ENCODE measurements at regions not wholly inside any gene's neighbourhood (a gene's known extent, or its start where the extent isn't known, plus 50 kb on each side); places are given as distances from the start of the nearest gene placed in this dataset.
"Not testable (repeated sequence)": the region's sequence is repeated elsewhere in the genome, so short reads cannot be mapped to it uniquely, and the experiment has no call there.

GRCh38 chr17:70381916-70382315 is 212.6 kb downstream of the KCNJ2 start:
- 96 to 100% methylated on average over 7 to 15 of the region's 15 CpGs for WGBS, 2 experiments (ENCODE audit: extremely low coverage in 1 of 2, insufficient coverage in 1 of 2, insufficient read length in 1 of 2, insufficient replicate concordance in 2 of 2, low coverage in 1 of 2, low lambda C conversion rate in 2 of 2, missing lambda C conversion rate in 1 of 2)
- H2BK120ac ChIP-seq (replicated peaks; ENCODE audit: low read depth, low read length); H3K18ac ChIP-seq (ENCODE audit: extremely low read depth, low read length): not testable (repeated sequence)

More at GRCh38 chr17:70381916-70382315, 212.6 kb downstream of the KCNJ2 start:
- H3K4me1 ChIP-seq (replicated peaks in 1 of 4; ENCODE audit: control insufficient read depth in 3 of 4, insufficient read depth in 4 of 4, low read length in 3 of 4); H3K27me3 ChIP-seq (replicated peaks in 1 of 4; ENCODE audit: control insufficient read depth in 3 of 4, extremely low read depth in 1 of 4, insufficient read depth in 3 of 4, low read length in 3 of 4); H4K8ac ChIP-seq (ENCODE audit: extremely low read depth, insufficient read depth, low read length); H3K4me2 ChIP-seq (ENCODE audit: insufficient read depth in 1 of 2, low read depth in 2 of 2, low read length in 2 of 2); H2BK15ac ChIP-seq (ENCODE audit: low read length); DNase-seq (ENCODE audit: low read depth in 1 of 2, low spot score in 2 of 2); H2BK12ac ChIP-seq (ENCODE audit: low read depth, low read length); H3K79me1 ChIP-seq (ENCODE audit: low read depth, low read length); H3K9me3 ChIP-seq (ENCODE audit: insufficient read depth in 2 of 2, low read depth in 1 of 2, low read length in 1 of 2); H2AFZ ChIP-seq (ENCODE audit: low read length); FAIRE-seq; CTCF ChIA-PET (ENCODE audit: partially characterized antibody); H3K27ac ChIP-seq (ENCODE audit: low read depth, low read length); H3K14ac ChIP-seq (ENCODE audit: insufficient read length); H4K5ac ChIP-seq (ENCODE audit: insufficient read length, low read depth, low read length); H3K23me2 ChIP-seq (ENCODE audit: low read depth, low read length); H4K20me1 ChIP-seq (replicated peaks in 1 of 2; ENCODE audit: control insufficient read depth in 1 of 2, insufficient read depth in 2 of 2, low read length in 2 of 2); H3K79me2 ChIP-seq (ENCODE audit: control insufficient read depth in 1 of 2, insufficient read depth in 2 of 2, low read length in 2 of 2); H3K4ac ChIP-seq (replicated peaks; ENCODE audit: insufficient read length, low read depth, low read length); H2AK5ac ChIP-seq (ENCODE audit: low read depth, low read length); H2BK20ac ChIP-seq (ENCODE audit: low read length); H3K9ac ChIP-seq (replicated peaks in 1 of 4; ENCODE audit: extremely low read depth in 1 of 4, low read depth in 3 of 4, low read length in 3 of 4); H3K56ac ChIP-seq (replicated peaks; ENCODE audit: insufficient read length, low read depth, low read length); H3K36me3 ChIP-seq (ENCODE audit: control insufficient read depth in 2 of 4, insufficient read depth in 4 of 4, low read length in 3 of 4); H4K91ac ChIP-seq (replicated peaks; ENCODE audit: insufficient read length, low read length); H3K23ac ChIP-seq (ENCODE audit: insufficient read length); POLR2A ChIA-PET (ENCODE audit: partially characterized antibody); H3K4me3 ChIP-seq (ENCODE audit: extremely low read depth in 1 of 4, insufficient read depth in 2 of 4, low read depth in 3 of 4, low read length in 4 of 4); H2BK5ac ChIP-seq (ENCODE audit: low read depth, low read length): not testable (repeated sequence)
